OCI-LY7 (cell line): ENCODE measurements at regions not wholly inside any gene's neighbourhood (a gene's known extent, or its start where the extent isn't known, plus 50 kb on each side); places are given as distances from the start of the nearest gene placed in this dataset.

Experiments
- BruUV-seq: library from RNA; stranded (reverse); fragments of 400-500 nt; replicated peaks from 2 replicates; lab custom pipeline; 2021; lab: Mats Ljungman, UMichigan
- CTCF ChIA-PET: fragments of 300-600 bp; sonication (Branson Sonifier 250); formaldehyde crosslinking; loops from one replicate; lab custom pipeline; 2022; ENCODE audit warnings: antibody characterized with exemption; ENCODE audit not compliant: unreplicated experiment; lab: Charles Lee
- POLR2A ChIA-PET: fragments of 300-600 bp; sonication (Branson Sonifier 250); formaldehyde crosslinking; loops from one replicate; lab custom pipeline; 2022; ENCODE audit warnings: antibody characterized with exemption; lab: Charles Lee
- DNase-seq: peaks from one replicate; pipeline ENCODE4 v3.0.0-alpha.2; 2015; ENCODE audit warnings: low spot score
- H2AFZ ChIP-seq: fragments of 200-600 bp; sonication (generic), shearing (Covaris generic); 2 replicates; pipeline ENCODE4 v1.6.1; 2014; ENCODE audit warnings: mild to moderate bottlenecking, antibody characterized with exemption, low read length, moderate library complexity
- H3K27ac ChIP-seq: fragments of 200-600 bp; sonication (generic); 2 replicates; pipeline ENCODE4 v1.5.1; 2014; ENCODE audit warnings: mixed run types, low read depth, mild to moderate bottlenecking, moderate library complexity, low read length, inconsistent platforms; ENCODE audit not compliant: poor library complexity, severe bottlenecking
- H3K36me3 ChIP-seq: fragments of 200-600 bp; sonication (generic); 2 replicates; pipeline ENCODE4 v1.6.1; 2014; ENCODE audit warnings: mild to moderate bottlenecking, antibody characterized with exemption, low read length, moderate library complexity, mixed read lengths; ENCODE audit not compliant: insufficient read depth
- H3K4me1 ChIP-seq: fragments of 200-600 bp; sonication (generic); 2 replicates; pipeline ENCODE4 v1.5.1; 2014; ENCODE audit warnings: mild to moderate bottlenecking, low read length; ENCODE audit not compliant: insufficient read depth, poor library complexity, severe bottlenecking
- H3K4me2 ChIP-seq: fragments of 200-600 bp; sonication (generic); 2 replicates; pipeline ENCODE4 v1.6.1; 2014; ENCODE audit warnings: mild to moderate bottlenecking, low read length
- H3K4me3 ChIP-seq: fragments of 200-600 bp; sonication (generic); 2 replicates; pipeline ENCODE4 v1.5.1; 2014; ENCODE audit warnings: mild to moderate bottlenecking, low read depth, low read length; ENCODE audit not compliant: poor library complexity, severe bottlenecking
- H3K79me2 ChIP-seq: fragments of 200-600 bp; sonication (generic); 2 replicates; pipeline ENCODE4 v1.6.1; 2016; ENCODE audit warnings: low read depth, mild to moderate bottlenecking, low read length, moderate library complexity, mixed read lengths; ENCODE audit not compliant: insufficient read depth
- H3K9me2 ChIP-seq: fragments of 200-600 bp; sonication (generic); 2 replicates; pipeline ENCODE4 v1.6.1; 2016; ENCODE audit warnings: mild to moderate bottlenecking, low read length, mixed read lengths; ENCODE audit not compliant: insufficient read depth
- H3K9me3 ChIP-seq: fragments of 200-600 bp; sonication (generic); 2 replicates; pipeline ENCODE4 v1.6.1; 2014; ENCODE audit warnings: mild to moderate bottlenecking, mixed run types, low read length, mixed read lengths
- H4K20me1 ChIP-seq: fragments of 200-600 bp; sonication (generic); 2 replicates; pipeline ENCODE4 v1.6.1; 2014; ENCODE audit warnings: mild to moderate bottlenecking, antibody characterized with exemption, low read length, moderate library complexity, mixed read lengths; ENCODE audit not compliant: insufficient read depth
- EZH2phosphoT487 ChIP-seq: fragments of 200-600 bp; sonication (generic); IDR thresholded peaks from 2 replicates; pipeline ENCODE4 v1.6.1; 2018; ENCODE audit warnings: low read depth, borderline replicate concordance, mild to moderate bottlenecking, mixed run types, antibody characterized with exemption, low read length, moderate library complexity, mixed read lengths
- intact Hi-C: fragments of 100-400 bp; cut with micrococcal nuclease; formaldehyde crosslinking; loops from one replicate; pipeline ENCODE4 v1.10.0; 2022; ENCODE audit not compliant: unreplicated experiment
- TF ChIP-seq, protein P1 (sequence below): fragments of 200-600 bp; sonication (generic); conservative IDR thresholded peaks from 2 replicates; pipeline ENCODE4 v1.5.1; 2014; ENCODE audit warnings: mild to moderate bottlenecking, antibody characterized with exemption, low read length, moderate library complexity, mixed read lengths

DNA sequence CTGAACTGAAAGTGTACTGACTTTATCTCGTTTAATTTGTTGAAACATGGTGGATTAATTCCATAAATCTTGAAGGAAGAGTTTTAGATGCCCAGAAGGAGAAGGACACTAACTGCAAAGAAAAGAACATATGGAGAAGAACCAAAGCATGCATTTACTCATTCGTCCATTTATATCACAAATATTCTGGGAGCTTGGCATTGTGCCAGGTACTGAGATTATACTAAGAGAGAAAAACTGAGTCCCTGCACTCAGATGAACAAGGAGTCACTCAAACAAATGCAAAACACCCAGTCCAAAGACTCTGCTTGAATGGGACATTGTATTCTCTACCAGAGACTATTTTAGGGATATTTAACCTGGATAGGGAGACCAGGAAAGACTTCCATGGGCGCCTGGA is 588.0 kb upstream of the MGMT start:
- Histone ChIP-seq H3K4me2 (no peak overlapping the region), H3K9me2 (no peaks in the 10 kb centered on the region), H2AFZ (no peak overlapping the region), H3K9me3 (no peaks in the 10 kb centered on the region), H3K4me3 (no peak overlapping the region), H3K4me1 (no peaks in the 10 kb centered on the region), H4K20me1 (no peaks in the 10 kb centered on the region), H3K79me2 (no peaks in the 10 kb centered on the region), H3K36me3 (no peaks in the 10 kb centered on the region), H3K27ac (no peak overlapping the region)
- TF ChIP-seq, protein P1, sequence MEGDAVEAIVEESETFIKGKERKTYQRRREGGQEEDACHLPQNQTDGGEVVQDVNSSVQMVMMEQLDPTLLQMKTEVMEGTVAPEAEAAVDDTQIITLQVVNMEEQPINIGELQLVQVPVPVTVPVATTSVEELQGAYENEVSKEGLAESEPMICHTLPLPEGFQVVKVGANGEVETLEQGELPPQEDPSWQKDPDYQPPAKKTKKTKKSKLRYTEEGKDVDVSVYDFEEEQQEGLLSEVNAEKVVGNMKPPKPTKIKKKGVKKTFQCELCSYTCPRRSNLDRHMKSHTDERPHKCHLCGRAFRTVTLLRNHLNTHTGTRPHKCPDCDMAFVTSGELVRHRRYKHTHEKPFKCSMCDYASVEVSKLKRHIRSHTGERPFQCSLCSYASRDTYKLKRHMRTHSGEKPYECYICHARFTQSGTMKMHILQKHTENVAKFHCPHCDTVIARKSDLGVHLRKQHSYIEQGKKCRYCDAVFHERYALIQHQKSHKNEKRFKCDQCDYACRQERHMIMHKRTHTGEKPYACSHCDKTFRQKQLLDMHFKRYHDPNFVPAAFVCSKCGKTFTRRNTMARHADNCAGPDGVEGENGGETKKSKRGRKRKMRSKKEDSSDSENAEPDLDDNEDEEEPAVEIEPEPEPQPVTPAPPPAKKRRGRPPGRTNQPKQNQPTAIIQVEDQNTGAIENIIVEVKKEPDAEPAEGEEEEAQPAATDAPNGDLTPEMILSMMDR: no peak
- no peak for TF ChIP-seq EZH2phosphoT487
- no TSS peak for BruUV-seq
- DNase-seq: no peak
- intact Hi-C loops: no loop called here
- CTCF ChIA-PET: no interaction called here
- POLR2A ChIA-PET: no interaction called here

DNA sequence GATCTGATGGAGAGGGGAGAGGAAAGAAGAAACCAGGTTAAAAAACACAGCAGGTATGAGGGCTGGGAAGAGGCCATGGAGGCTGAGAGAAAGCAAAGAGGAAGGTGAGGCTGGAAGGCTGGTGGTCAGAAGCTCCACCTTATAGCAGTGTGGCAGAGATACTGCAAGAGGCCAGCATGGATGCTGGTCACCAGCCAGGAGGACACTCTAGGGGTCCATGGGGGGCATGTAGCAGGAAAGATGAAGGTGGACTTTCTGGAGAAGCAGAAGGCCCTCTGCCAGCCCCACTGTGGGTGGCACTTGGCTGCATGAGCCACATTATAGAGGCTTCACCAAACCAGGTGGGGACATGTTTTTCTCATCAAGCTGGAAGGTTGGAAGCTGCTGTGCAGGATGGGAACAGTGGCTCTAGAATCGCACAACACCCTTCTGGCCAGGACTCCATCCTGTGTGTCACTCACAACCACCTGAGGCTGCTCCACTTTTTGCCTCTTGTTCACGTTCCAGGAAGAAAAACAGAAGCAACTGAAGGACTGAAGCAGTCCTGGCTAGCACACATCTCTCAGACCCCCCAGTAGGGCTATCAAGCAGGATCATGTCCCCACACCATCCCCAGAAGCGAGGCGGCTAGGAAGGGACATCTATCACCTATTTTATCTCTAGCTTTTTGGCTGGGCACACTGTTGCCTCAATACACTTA is 587.5 kb upstream of the MGMT start:
- H3K4me2 ChIP-seq: no peak overlapping the region
- no peaks in the 10 kb centered on the region for H3K9me3 ChIP-seq
- CTCF ChIA-PET: no interaction called here
- no peaks in the 10 kb centered on the region for H3K9me2 ChIP-seq
- H3K79me2 ChIP-seq: no peaks in the 10 kb centered on the region
- DNase-seq: no peak
- TF ChIP-seq EZH2phosphoT487: no peak
- TF ChIP-seq, protein P1: no peak
- no peaks in the 10 kb centered on the region for H3K36me3 ChIP-seq
- POLR2A ChIA-PET: no interaction called here
- no peak overlapping the region for H2AFZ ChIP-seq
- intact Hi-C loops: no loop called here
- H3K4me3 ChIP-seq: no peak overlapping the region
- H4K20me1 ChIP-seq: no peaks in the 10 kb centered on the region
- BruUV-seq: no TSS peak
- H3K4me1 ChIP-seq: no peaks in the 10 kb centered on the region
- no peak overlapping the region for H3K27ac ChIP-seq

DNA sequence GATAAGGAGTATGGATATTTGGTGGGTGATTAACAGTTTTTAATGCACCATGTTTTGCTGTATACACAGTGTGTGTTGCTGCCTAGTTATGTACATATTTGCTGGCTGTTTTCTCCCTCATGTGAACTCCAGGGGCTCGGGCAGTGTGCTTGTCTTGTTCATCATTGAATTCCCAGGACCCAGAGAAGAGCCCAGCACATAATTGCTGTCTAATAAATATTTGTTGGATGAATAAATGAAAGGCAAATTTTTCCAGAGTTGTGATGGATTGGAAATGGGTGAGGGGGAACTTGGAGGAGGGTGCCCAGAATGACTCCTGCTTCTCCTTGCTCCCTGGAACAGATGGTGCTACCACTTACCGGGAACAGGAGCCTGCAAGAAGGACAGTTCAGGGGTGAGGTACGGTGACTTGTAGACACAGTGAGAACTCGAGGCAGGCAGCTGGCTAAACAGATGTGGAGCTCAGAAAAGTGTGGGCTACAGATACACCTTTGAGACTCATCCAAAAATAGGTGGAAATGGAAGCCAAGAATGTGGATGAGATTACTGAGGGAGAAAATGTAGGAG is 586.8 kb upstream of the MGMT start:
- ChIA-PET POLR2A (no interaction called here), CTCF (no interaction called here)
- no peak overlapping the region for H2AFZ ChIP-seq
- H3K4me2 ChIP-seq: no peak overlapping the region
- no peaks in the 10 kb centered on the region for H3K36me3 ChIP-seq
- H3K79me2 ChIP-seq: no peaks in the 10 kb centered on the region
- H4K20me1 ChIP-seq: no peaks in the 10 kb centered on the region
- no peak overlapping the region for H3K4me3 ChIP-seq
- BruUV-seq: no TSS peak
- no peaks in the 10 kb centered on the region for H3K4me1 ChIP-seq
- no peak overlapping the region for H3K27ac ChIP-seq
- DNase-seq: no peak
- no peaks in the 10 kb centered on the region for H3K9me2 ChIP-seq
- intact Hi-C loops: no loop called here
- no peaks in the 10 kb centered on the region for H3K9me3 ChIP-seq
- no peak for TF ChIP-seq EZH2phosphoT487
- TF ChIP-seq, protein P1: no peak
